ENCODE measurements at regions not wholly inside any gene's neighbourhood (a gene's known extent, or its start where the extent isn't known, plus 50 kb on each side); places are given as distances from the start of the nearest gene placed in this dataset.

GRCh38 chr10:2867788-2868299 is 199.5 kb upstream of the PFKP start:
- H3K36me3 ChIP-seq (ENCODE audit: control insufficient read depth in 4 of 4, insufficient read depth in 3 of 4, low read depth in 1 of 4, low read length in 3 of 4) = no peaks in the 10 kb centered on the region
- H3K27ac ChIP-seq (ENCODE audit: low read depth in 1 of 2, low read length in 2 of 2) = no peak overlapping the region
- TF ChIP-seq REST (IDR thresholded peaks at IDR 0.05) (no peak), CTCF (IDR thresholded peaks at IDR 0.05; ENCODE audit: low read depth, low read length, missing input control) (no peak), EGR1 (IDR thresholded peaks at IDR 0.05; ENCODE audit: low read depth in 2 of 2) (no peak), SP1 (IDR thresholded peaks at IDR 0.05) (no peak), FOXA2 (IDR thresholded peaks at IDR 0.05) (no peak), JUND (IDR thresholded peaks at IDR 0.05) (no peak), HNF4G (IDR thresholded peaks at IDR 0.05) (no peak), GABPA (IDR thresholded peaks at IDR 0.05 in 1 of 2, conservative IDR thresholded peaks at IDR 0.05 in 1 of 2) (no peak), MAX (IDR thresholded peaks at IDR 0.05) (no peak), YY1 (IDR thresholded peaks at IDR 0.05) (no peak), ATF3 (IDR thresholded peaks at IDR 0.05) (no peak), TAF1 (conservative IDR thresholded peaks at IDR 0.05) (no peak), RAD21 (IDR thresholded peaks at IDR 0.05) (no peak), RXRA (IDR thresholded peaks at IDR 0.05) (no peak), ZBTB33 (IDR thresholded peaks at IDR 0.05) (no peak), HNF4A (conservative IDR thresholded peaks at IDR 0.05) (no peak), FOXA1 (IDR thresholded peaks at IDR 0.05) (no peak), NR2F2 (IDR thresholded peaks at IDR 0.05) (no peak)
- DNase-seq (ENCODE audit: low spot score) = no peak
- 81% methylated on average over 8 of the region's 8 CpGs for WGBS
- H3K9ac ChIP-seq (ENCODE audit: low read depth in 1 of 2, low read length in 2 of 2) = no peak overlapping the region
- no peaks in the 10 kb centered on the region for H3K9me3 ChIP-seq (ENCODE audit: control insufficient read depth in 4 of 4, low read length in 3 of 4)
- no peak overlapping the region for H3K4me3 ChIP-seq (ENCODE audit: low read depth in 1 of 3, low read length in 3 of 3)
- peaks cover 0 to 3% (median 0%) of the 10 kb centered on the region in 4 donors for H3K27me3 ChIP-seq (ENCODE audit: control insufficient read depth in 4 of 4, insufficient read depth in 4 of 4, low read length in 3 of 4)
- H3K4me1 ChIP-seq (ENCODE audit: control insufficient read depth in 4 of 4, insufficient read depth in 4 of 4, low read length in 3 of 4) = no peaks in the 10 kb centered on the region
